ENCODE measurements at regions not wholly inside any gene's neighbourhood (a gene's known extent, or its start where the extent isn't known, plus 50 kb on each side); places are given as distances from the start of the nearest gene placed in this dataset.

DNA sequence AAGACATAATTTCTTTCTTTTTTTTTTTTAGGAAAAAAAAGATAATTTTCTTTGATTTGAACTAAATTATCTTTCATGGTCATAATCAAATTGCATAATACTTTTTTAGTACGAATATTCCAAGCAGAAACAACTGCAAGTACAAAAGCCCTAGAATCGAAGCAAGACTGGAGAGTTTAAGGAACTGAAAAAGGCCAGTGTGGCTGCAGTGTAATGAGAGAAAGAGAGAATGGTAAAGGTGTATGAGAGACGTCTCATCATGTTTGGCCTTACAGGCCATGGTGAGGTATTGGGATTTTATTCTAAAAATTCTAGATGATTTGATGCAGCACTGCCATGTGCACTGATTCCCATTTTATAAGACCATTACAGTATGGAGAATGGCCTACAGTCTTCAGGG is 180.9 kb downstream of the SUCNR1 start:
- no peak for DNase-seq (ENCODE audit: low read depth)

DNA sequence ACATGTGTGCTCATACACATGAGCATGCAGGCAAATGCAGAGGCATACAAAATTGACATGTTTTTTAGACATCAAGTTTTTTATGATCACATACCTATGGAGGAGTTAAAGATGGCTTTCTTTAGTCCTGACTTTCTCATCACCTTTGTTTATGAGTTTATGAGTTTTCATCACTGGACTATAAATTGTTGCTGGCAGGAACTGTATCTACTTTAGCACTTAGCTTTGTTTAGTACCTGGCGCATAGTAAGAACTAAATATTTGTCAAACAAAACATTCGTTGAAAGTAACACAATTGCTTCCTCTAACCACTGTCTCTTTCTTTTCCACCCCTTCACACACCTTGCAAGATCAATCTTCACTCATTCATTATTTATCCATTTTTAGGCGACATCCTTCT is 182.6 kb downstream of the SUCNR1 start:
- DNase-seq (ENCODE audit: low read depth) = no peak

DNA sequence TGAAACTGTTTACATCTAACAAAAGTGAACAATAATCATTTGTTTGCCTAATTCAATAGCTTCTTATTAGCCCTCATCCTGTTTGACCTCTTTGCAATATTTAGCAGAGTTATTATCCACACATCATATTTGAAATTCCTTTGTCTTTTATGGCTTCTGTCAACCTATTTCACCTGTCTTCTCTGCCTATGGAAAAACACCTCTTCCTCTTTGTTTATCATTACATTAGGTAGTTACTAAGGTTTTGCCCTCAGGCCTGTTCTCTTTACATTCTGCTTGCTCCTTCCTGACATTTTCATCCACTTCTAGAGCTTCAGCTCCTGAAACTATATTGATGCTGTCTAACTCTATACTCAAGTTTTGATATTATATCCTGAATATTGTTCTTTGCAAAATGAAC is 183.0 kb downstream of the SUCNR1 start:
- DNase-seq (ENCODE audit: low read depth) = no peak

DNA sequence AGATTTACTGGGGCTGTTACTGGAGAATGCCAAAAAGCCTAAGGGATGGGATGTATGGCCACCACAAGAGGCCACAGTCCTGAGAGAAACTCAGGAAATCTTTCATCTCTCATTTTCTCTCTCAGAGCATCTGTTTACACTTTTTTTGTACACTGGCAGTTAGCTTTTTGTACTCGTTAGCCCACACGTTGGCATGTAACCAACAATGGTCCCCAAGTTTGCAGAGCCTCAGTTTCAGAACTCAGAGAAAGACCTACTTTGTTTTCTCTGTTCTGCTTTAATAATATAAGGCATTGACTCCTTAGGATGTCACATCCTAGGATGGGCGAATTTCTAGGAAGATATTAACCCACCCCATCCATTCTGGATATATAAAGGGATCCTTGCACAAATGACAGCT is 183.5 kb downstream of the SUCNR1 start:
- DNase-seq (ENCODE audit: low read depth) = no peak

DNA sequence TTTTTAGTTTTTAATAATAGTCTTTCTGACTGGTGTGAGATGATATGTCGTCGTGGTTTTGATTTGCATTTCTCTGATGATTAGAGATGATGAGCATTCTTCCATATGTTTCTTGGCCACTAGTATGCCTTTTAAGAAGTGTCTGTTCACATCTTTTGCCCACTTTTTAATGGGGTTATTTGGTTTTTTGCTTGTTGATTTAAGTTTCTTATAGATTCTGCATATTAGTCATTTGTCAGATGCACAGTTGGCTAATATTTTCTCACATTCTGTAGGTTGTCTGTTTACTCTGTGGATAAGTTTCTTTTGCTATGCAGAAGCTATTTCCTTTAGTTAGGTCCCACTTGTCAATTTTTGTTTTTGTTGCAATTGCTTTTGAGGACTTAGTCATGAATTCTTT is 185.4 kb downstream of the SUCNR1 start:
- DNase-seq (ENCODE audit: low read depth) = no peak

DNA sequence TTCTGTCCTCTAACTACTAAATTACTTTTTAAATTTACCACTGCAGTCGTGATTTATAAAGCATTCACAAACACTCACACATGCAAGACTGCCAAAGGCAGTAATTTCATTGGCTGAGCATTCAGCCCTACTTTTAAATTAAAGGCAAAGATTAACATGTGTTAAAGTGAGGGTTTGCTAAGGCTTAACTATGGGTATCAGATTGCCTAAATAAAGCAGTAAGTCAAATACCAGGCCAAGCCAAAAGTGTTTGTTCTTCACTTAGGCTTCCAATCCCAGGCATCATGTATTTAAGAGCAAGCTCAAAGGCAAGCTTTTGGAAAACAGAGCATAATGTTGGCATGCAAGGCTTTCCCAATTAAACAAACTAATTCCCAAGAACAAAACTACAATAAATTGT is 187.3 kb downstream of the SUCNR1 start:
- no peak for DNase-seq (ENCODE audit: low read depth)

DNA sequence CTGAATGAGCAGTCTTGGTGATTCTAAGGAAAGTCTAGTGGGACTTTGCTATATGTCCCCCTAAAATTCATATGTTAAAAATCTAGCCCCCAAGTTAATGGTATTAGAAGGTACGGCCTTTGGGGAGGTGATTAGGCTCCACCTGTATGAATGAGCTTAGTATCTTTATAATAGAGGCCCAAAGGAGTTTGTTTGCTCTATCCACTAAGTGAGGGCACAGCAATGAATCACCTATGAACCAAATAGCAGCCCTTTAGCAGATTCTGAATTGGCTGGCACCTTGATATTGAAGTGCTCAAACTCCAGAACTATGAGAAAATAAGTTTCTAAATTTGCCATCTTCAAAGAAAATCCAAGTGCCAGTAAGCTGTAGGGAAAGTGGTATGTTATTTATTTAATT is 187.9 kb downstream of the SUCNR1 start:
- no peak for DNase-seq (ENCODE audit: low read depth)

DNA sequence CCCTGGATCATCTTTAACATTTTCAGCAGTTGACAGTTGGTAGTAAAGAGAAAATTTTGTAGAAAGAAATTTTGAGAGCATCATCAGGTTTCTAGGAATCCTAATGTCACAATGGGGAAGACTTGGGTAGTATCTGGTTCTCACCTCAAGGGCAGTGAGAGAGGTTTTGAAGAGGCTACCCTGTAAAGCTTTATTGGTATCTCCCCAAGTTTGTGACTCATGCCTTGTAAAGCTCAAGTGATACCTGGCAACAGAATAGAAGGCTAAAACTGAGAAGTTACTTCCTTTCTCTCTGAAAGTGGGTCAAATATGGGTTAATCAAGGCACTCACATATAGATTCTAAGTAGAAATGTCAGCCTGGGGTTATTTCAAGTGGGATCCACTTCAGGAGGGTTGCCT is 196.4 kb downstream of the SUCNR1 start:
- DNase-seq (ENCODE audit: low read depth) = no peak

DNA sequence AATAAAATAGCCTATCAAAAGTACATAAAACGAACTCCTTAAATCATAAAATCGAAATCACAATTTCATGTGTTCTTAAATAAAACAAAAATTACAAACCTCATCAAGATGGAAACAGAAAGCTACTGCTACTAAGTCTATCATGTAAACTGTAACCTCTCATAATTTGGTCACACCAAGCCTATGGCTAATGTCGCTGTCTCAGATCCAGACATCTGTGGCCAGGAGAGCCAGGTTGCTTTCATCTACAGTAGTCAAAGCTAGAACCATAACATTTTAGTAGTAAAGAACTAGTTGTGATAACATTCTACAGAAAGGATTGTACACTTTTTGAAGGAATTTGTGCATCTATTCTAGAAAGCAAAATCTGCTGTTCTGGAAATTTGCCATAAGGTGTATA is 197.4 kb upstream of the MBNL1 start:
- no peak for DNase-seq (ENCODE audit: low read depth)

DNA sequence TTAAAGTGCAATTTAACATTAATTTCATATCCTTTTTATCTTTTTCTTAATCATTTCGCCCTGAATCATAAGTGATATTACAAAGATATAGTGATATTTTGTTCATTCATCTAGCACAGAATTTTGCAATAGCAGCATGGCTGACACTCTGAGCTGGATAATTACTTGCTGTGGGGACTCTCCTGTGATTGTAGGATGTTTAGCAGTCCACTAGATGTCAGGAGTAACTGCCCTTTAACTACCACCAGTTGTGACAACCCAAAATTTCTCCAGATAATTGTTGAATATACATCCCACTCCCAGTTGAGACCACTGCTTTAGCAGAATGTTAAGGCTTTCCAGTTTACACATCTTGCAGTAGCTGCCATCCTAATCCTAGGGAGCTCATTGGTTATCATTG is 196.8 kb upstream of the MBNL1 start:
- DNase-seq (ENCODE audit: low read depth) = no peak

DNA sequence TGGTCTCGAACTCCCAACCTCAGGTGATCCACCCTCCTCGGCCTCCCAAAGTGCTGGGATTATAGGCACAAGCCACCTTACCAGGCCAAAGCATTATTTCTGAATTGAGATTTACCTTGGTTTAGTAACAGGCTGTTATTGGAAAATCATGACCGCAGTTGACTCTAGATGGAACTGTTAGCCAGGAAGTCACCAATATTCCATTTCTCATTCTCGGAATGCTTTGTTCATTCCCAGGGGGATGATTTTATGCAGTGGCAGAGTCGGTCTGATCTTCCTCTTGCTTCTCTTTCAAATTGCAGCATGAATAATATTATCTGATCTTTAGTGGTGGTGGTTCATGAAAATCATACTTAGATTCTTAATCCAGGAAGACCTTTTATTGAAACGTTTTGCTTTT is 195.5 kb upstream of the MBNL1 start:
- no peak for DNase-seq (ENCODE audit: low read depth)

DNA sequence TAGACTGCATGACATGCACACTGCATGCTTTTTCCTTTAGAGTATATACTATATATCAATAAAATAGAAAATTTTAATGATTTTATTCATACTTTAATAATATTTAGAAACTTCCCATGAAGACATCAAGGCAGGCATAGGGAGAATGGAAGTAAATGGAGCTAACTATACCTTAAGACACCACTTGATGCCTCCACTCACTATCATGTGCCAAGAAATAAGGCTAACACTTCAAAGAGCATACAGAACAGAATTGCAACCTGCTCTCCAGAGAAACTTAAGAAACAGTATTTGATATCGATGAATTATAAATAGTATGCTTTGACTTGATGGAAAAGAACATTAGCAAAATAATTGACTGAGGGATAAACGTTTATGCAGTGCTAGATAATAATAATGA is 192.6 kb upstream of the MBNL1 start:
- no peak for DNase-seq (ENCODE audit: low read depth)

DNA sequence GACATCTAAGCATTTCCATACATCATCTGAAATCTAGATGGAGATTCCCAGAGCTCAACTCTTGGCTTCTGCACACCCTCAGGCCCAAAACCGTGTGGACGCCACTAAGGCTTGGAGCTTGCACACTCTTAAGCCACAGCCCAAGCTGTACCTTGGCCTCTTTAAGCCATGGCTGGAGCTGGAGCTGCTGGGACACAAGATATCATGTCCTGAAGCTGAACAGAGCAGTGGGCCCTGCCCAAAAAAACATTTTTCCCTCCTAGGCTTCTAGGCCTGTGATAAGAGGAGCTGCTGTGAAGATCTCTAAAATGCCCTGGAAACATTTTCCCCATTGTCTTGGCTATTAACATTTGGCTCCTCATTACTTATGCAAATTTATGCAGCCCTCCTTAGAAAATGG is 188.7 kb upstream of the MBNL1 start:
- DNase-seq (ENCODE audit: low read depth) = no peak

DNA sequence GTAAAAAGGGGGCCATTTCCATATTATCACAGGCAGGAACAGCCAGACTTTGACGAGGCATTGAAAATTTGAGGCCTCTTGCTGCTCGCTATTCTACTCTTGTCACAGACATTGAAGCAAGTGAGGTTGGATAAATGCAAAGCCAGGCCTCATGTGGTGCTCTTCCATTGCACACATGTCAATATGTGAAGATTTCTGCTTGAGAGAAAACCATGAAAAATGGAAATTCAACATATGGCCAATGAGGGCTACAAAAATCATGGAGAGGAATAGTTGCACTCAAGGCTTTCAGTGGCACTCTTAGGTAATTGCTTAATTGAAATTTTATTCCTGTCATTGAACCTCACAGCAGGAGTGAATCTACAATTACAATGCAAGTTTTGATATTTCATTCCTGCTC is 185.6 kb upstream of the MBNL1 start:
- DNase-seq (ENCODE audit: low read depth) = no peak

DNA sequence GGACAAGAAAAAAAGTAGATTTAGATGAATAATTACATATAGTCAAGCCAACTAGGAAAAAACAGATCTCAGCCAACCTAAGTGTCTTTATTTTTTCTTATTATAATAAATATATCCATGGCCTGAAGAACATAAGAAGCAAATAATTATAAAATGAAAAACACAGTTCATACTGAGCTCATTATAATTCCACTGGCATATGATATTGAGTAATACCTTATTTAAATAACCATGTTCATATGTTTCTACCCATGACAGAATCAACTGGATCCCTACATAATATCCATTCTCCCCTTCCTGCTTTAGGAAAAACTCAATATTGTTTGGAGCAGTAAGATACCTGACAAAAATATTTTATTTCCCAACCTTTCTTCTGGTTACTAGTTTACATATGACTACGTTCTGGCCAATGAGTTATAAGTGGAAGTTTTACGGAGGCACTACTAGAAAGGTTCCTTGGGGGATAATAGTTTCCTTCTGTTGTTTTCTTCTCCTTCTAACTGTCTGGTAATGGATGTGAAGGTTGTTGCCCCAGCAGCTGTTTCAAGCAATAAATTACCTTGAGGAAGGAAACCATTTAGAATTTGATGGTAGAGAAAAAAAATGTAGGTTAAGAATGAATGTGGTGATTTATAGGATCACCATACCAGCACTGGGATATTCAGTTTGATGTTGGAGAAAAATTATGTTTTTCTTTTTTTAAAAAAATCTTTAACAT is 184.1 kb upstream of the MBNL1 start:
- no peak for DNase-seq (ENCODE audit: low read depth)

DNA sequence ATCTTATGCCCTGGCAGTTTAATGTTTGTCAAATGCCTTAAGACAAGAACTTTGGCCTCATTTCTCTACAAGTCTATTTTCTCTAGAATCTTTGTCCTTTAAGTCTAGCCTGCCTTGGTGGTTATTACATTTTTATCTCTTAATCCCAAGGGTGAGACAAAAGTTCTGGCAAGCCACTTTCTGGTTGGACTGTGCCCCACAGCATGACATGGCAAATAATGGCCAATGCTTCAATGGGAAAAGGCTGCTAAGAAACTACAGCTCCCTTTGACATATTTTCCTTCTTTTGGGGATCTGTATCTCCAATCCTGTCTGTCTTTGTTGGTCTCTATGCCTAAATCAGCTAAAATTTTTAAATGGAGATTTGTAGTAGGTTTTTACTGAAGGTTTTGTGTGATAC is 181.6 kb upstream of the MBNL1 start:
- DNase-seq (ENCODE audit: low read depth) = no peak

DNA sequence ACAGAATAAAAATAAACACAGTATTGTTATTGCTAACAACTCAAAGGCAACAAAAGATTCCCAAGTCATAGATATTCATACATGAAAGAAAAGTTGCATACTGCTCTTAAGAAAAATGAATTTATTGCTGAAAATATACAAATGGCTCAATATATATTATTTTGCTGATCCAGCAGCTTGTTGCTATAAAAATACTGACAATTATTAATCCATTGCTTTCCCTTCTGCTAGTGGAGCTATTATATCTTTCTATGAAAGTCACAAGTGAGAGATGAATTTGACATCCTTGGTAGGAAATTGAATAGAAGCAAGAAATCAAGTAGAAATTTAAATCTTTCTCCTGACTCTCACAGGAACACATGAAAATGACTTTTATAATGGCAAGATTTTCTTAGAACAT is 179.2 kb upstream of the MBNL1 start:
- no peak for DNase-seq (ENCODE audit: low read depth)

DNA sequence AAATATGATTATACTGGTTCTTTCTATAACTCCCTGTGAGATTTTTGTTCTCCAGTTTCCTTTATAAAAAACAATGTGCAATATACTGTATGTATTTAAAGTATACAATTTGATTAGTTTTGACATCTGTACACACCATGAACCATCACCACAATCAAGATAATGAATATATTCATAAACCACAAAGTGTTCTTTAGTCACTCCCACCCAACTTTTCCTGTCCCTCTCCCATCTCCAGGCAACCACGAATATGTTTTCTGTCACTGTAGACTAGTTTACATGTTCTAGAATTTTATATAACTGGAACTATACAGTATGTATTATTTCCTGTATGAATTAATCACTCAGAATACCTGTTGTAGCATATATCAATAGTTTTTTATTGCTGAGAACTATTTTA is 177.0 kb upstream of the MBNL1 start:
- DNase-seq (ENCODE audit: low read depth) = no peak

DNA sequence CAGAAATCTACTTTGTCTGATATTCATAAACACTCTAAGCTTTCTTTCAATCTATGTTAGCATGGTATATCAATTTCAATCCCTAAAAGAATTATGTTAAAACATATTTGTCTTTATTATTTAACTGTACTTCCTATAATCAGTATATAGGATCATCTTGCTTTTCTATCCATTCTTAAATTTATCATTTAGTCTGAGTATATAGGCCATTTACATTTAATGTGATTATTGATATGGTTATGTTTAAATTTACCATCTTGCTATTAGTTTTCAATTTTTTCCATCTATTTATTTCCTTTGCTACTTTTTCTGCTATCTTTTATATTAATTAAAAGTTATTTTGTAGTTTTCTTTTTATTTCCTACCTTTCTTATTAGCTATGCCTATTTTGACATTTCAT is 174.8 kb upstream of the MBNL1 start:
- DNase-seq (ENCODE audit: low read depth) = no peak

DNA sequence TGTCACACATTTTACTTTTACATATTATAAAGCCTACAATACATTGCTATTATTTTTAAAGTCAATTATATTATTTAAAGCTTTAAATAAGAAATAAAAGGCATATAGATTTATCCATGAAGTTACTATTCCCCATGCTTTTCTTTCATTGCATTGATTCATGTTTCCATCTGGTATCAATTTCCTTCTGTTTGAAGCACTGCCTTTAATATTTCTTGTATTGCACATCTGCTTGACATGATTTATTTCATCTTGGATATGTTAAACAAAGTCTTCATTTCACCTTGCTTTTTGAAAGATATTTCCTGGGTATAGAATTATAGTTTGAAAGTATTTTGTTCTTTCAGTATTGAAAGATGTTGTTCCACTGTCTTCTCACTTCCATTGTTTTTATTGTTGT is 174.3 kb upstream of the MBNL1 start:
- no peak for DNase-seq (ENCODE audit: low read depth)

DNA sequence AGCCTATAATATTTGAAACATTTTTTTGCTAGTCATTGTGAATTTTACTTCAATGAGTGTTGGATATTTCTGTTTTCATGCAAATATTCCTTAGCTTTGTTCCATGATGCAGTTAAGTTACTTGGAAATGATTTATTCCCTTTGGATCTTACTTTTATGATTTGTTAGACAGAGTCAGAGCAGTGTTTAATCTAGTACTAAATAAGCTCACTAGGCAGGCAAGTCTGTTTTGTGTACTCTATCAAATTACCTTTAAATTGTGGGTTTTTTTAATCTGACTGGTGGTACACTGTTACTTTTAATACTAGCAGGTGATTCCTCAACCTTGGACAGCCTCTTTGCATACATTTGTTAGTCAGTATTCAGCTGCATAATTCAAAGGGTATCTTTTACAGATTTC is 173.3 kb upstream of the MBNL1 start:
- no peak for DNase-seq (ENCODE audit: low read depth)

DNA sequence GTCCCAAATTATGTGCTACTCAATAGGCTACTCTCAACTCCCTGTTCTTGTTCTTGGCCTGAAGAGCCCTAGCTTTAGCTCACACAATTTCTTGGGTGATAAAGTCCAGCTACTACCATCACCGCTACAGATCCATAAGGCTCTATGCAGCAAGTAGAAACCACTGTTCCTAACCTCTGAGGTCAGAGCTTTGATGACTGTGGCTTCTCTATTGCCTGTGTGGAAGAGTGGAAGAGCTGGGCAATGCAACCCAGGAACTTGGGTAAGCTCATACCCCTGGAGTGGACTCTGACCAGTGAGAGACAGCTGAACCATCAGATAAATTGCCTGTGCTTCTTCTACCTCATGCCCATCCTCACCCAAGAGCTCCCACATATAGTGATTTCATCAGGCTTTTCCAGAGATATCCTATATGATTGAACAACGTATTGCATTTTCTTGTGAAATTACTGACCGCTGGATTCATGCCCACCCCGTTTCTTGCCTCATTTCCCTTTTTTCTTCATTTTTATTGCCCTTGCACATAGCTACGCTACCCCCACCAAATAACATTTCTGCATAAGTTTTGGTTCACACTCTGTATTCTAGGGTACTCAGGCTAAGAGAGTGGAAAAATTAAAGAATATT is 172.3 kb upstream of the MBNL1 start:
- DNase-seq (ENCODE audit: low read depth) = no peak

DNA sequence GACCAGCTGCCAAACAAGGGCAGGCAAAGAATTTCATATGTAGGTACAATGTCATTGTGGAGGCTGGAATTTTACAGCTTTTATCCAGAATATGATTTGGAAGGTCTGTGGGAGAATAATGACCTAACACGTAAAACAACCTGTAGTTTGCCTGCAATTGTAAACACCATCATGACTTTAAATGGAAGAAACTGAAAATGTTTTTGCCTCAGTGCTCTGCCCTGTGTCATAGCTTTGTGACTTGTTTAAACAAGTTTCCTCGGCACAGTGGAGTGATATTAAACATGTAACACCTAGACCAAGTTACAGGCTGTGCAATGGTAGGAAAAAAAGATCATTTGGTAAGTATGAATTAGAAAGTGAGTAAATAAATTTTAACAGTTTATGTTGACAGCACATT is 171.6 kb upstream of the MBNL1 start:
- DNase-seq (ENCODE audit: low read depth) = no peak

DNA sequence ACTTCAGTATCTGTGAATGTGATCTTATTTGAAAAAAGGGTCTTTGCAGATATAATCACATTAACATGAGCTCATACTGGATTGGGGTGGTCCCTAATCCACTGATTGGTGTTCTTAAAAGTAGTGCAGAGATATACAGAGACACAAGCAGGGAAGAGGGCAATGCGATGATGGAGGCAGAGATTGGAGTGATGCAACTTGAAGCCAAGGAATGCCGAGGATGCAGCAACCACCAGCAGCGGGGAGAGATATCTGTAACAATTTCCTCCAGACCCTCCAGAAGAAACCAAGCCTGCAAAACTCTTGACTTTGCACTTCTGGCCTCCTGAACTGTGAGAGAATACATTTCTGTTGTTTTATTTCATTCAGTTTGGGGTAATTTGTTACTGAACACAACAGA is 171.0 kb upstream of the MBNL1 start:
- DNase-seq (ENCODE audit: low read depth) = no peak

All from T-helper 22 cell (primary cell).